SK-N-SH (cell line): ENCODE measurements at regions not wholly inside any gene's neighbourhood (a gene's known extent, or its start where the extent isn't known, plus 50 kb on each side); places are given as distances from the start of the nearest gene placed in this dataset.

Source experiments
- CTCF ChIP-seq: fragments of 200-600 bp; sonication (generic); IDR thresholded peaks from 2 replicates; pipeline ENCODE4 v1.6.1; 2017; ENCODE audit warnings: antibody characterized with exemption, mild to moderate bottlenecking, moderate library complexity
- EZH2phosphoT487 ChIP-seq: fragments of 200-600 bp; sonication (generic); IDR thresholded peaks from 2 replicates; pipeline ENCODE4 v1.6.1; 2017; ENCODE audit warnings: low read depth, mixed run types, mild to moderate bottlenecking, antibody characterized with exemption, moderate library complexity, borderline replicate concordance
- GABPA ChIP-seq: IDR thresholded peaks from 2 replicates; pipeline ENCODE4 v1.4.0; 2012; ENCODE audit warnings: low read depth, mild to moderate bottlenecking
- GATA2 ChIP-seq: sonication (generic); formaldehyde crosslinking; IDR thresholded peaks from 2 replicates; pipeline ENCODE4 v1.5.0; 2020; ENCODE audit warnings: mild to moderate bottlenecking, missing genetic modification reagents
- MXI1 ChIP-seq: IDR thresholded peaks from 2 replicates; pipeline ENCODE4 v1.6.1; 2012; ENCODE audit warnings: mild to moderate bottlenecking, low read depth, low read length, improper control_type of control experiment
- NRF1 ChIP-seq: IDR thresholded peaks from 2 replicates; pipeline ENCODE4 v1.6.1; 2012; ENCODE audit warnings: low read depth, mild to moderate bottlenecking, low read length
- POLR2AphosphoS5 ChIP-seq: IDR thresholded peaks from 2 replicates; pipeline ENCODE4 v1.6.1; 2012; ENCODE audit warnings: low read depth, low read length
- RAD21 ChIP-seq: IDR thresholded peaks from 2 replicates; pipeline ENCODE4 v1.6.1; 2012; ENCODE audit warnings: mild to moderate bottlenecking, low read length
- REST ChIP-seq: IDR thresholded peaks from 2 replicates; pipeline ENCODE4 v1.6.1; 2012; ENCODE audit warnings: mild to moderate bottlenecking, low read depth, low read length, moderate library complexity
- RFX5 ChIP-seq: IDR thresholded peaks from 2 replicates; pipeline ENCODE4 v1.6.1; 2012; ENCODE audit warnings: mild to moderate bottlenecking, improper control_type of control experiment, low read length
- RXRA ChIP-seq: IDR thresholded peaks from 2 replicates; pipeline ENCODE4 v1.4.0; 2012; ENCODE audit warnings: low read depth, mild to moderate bottlenecking, borderline replicate concordance
- TAF1 ChIP-seq: IDR thresholded peaks from 2 replicates; pipeline ENCODE4 v1.6.1; 2012; ENCODE audit warnings: low read depth, mild to moderate bottlenecking, low read length, moderate library complexity, borderline replicate concordance
- TEAD4 ChIP-seq: IDR thresholded peaks from 2 replicates; pipeline ENCODE4 v1.4.0; 2012; ENCODE audit warnings: mild to moderate bottlenecking, borderline replicate concordance; ENCODE audit not compliant: insufficient read depth
- USF1 ChIP-seq: IDR thresholded peaks from 2 replicates; pipeline ENCODE4 v1.4.0; 2012; ENCODE audit warnings: low read depth, borderline replicate concordance

GRCh38 chr3:103403191-103403590 lies 968.4 kb downstream of the ZPLD1 start:
- no peak for TF ChIP-seq RXRA
- no peak for TF ChIP-seq CTCF
- no peak for TF ChIP-seq REST
- TF ChIP-seq GABPA: no peak
- no peak for TF ChIP-seq GATA2 (CRISPR knock-in tag)
- TF ChIP-seq NRF1: no peak
- TF ChIP-seq MXI1: no peak
- TF ChIP-seq EZH2phosphoT487: no peak
- no peak for TF ChIP-seq RFX5
- no peak for TF ChIP-seq TEAD4
- no peak for TF ChIP-seq POLR2AphosphoS5
- no peak for TF ChIP-seq RAD21
- TF ChIP-seq TAF1: no peak
- no peak for TF ChIP-seq USF1
